ENCODE measurements at regions not wholly inside any gene's neighbourhood (a gene's known extent, or its start where the extent isn't known, plus 50 kb on each side); places are given as distances from the start of the nearest gene placed in this dataset.

DNA sequence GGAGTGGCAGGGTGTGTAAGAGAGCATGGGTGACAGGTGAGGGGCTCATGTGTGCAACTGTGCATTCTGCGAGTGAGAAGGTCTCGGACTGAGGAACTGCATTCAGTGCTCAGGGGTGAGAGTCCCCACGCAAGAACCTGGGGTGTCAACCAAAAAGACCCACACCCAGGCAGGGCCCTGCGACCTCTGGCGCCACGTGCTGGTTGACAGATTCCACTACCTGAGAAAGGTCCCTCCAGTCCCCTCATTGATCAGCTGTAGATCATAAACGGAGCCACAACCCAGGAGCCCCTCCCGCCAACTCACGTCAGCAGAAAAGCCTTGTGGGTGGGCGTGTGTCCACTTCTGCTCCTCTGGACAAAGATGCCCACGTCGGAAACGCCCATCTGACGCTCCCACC lies 98.7 kb downstream of the ASCL4 start:
- DNase-seq (no peak), ATAC-seq (no peak)
- intact Hi-C loops (cut with DNase I, micrococcal nuclease): no loop called here
- Histone ChIP-seq H3K36me3 (ENCODE audit: low read depth) (no peaks in the 10 kb centered on the region), H3K4me3 (no peak overlapping the region), H3K4me1 (ENCODE audit: low read depth) (no peaks in the 10 kb centered on the region), H3K9me3 (no peaks in the 10 kb centered on the region)
- no peak for TF ChIP-seq CTCF (IDR thresholded peaks at IDR 0.05)

DNA sequence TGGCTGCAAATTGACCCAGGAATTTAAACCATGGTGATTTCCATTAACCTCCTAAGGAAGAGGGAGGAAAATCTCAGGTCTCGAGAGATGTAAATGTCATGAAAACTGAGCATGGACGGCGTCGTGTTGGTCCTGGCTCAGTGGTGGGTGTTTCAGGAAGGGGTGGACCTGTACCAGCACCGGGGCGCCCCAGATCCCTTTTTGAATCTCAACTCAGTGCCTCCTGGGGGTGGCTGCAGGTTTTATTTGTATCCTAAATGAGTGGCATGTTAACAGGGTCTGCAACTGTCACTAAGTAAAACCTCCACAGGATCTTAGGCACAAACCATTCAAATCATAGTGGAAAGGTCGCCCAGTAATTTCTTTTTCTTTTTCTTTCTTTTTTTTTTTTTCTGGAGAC lies 101.3 kb downstream of the ASCL4 start:
- Histone ChIP-seq H3K9me3 (no peaks in the 10 kb centered on the region), H3K4me1 (ENCODE audit: low read depth) (no peaks in the 10 kb centered on the region), H3K4me3 (no peak overlapping the region), H3K36me3 (ENCODE audit: low read depth) (no peaks in the 10 kb centered on the region)
- intact Hi-C loops (cut with DNase I, micrococcal nuclease): no loop called here
- DNase-seq: no peak
- ATAC-seq: no peak
- no peak for TF ChIP-seq CTCF (IDR thresholded peaks at IDR 0.05)

DNA sequence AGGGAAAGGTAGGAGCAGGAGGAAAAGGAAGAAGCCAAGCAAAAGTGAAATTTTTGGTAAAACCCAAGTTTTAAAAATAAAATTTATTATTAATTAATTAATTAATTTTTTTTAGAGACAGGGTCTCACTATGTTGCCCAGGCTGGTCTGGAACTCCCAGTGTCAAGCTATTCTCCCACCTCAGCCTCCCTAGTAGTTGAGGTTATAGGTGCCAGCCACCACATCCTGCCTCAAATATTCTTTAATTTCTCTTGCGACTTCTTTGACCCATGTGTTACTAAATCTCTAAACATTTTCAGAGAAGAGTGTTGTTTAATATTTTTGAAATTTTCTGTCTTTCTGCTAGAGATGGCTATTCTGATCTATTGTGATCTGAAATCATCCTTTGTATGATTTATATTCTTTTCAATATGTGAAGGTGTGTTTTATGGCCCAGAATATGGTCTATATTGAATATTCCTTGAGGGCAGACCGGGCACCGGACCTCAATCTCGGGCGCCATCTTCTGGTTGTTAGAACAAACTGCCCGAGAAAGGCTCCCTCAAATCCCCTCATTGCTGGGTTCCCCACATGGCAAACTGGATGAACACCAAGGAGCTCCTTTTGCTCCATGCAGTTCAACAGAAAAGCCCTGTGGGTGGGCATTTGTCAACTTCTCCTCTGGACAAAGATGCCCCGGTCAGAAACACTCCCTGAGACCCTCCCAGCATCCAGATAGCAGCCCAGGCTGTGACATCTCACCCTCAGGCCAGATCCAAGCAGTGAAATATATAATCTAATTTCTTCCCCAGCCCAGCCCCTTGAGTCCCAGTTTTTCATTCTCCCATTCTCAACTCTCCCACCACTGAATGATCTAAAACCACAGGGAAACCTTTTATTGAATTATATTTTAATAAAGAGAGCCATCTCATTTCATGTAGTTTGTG lies 110.5 kb downstream of the ASCL4 start:
- peak; percentile 30 for TF ChIP-seq CTCF (IDR thresholded peaks at IDR 0.05)
- H3K4me1 ChIP-seq (ENCODE audit: low read depth): no peaks in the 10 kb centered on the region
- peak in 2 of 3 donors; percentile 50 to 58 for DNase-seq
- no peaks in the 10 kb centered on the region for H3K9me3 ChIP-seq
- H3K36me3 ChIP-seq (ENCODE audit: low read depth): no peaks in the 10 kb centered on the region
- intact Hi-C loops (cut with DNase I, micrococcal nuclease): loop anchor here in 1 of 2 donors (10.0 kb wide), 1 partner anchor 210 kb away; no protein-coding TSS in a partner anchor
- no peak overlapping the region for H3K4me3 ChIP-seq
- ATAC-seq: peak; percentile 83

DNA sequence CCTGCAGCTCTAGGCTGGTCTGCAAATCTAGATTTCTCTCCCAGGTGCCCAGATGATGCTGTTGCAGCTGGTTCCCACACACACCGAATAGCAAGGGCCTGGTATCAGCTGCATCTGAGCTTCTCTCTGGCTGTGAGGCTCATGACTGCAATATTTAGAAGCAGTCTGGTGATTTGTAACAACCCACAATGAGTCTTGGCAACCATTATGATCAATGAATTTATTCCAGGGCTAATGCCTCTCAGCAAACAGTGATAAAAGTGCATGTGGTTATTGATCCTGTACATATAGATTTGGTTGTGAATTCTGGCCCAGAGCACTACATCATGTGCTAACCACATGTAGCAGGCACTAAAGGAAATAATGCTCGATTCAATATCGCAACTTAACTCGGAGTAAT lies 114.3 kb downstream of the ASCL4 start:
- no peak for ATAC-seq
- no peaks in the 10 kb centered on the region for H3K4me1 ChIP-seq (ENCODE audit: low read depth)
- intact Hi-C loops (cut with DNase I, micrococcal nuclease): loop anchor here in 1 of 2 donors (10.0 kb wide), 1 partner anchor 214 kb away; no protein-coding TSS in a partner anchor
- TF ChIP-seq CTCF (IDR thresholded peaks at IDR 0.05): no peak
- no peak for DNase-seq
- H3K36me3 ChIP-seq (ENCODE audit: low read depth): no peaks in the 10 kb centered on the region
- no peaks in the 10 kb centered on the region for H3K9me3 ChIP-seq
- no peak overlapping the region for H3K4me3 ChIP-seq

DNA sequence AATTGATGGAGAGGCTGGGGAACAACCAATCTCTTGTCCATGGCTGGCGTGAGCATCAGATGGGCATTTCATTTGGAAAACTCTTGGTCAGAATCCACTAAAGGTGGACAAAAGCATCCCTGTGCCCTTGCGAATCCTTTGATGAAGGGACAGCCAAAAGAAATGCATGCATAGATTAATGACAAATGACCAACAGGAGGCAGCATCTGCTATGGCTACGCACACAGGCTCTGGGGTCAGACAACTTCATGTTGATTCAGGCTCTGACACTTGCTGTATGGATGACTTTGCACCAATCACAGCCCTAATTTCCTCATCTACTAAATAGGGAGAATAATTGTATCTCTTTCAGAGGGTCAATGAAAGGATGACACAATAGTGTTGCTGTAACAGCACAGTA lies 117.5 kb downstream of the ASCL4 start:
- no peak for TF ChIP-seq CTCF (IDR thresholded peaks at IDR 0.05)
- Histone ChIP-seq H3K36me3 (ENCODE audit: low read depth) (no peaks in the 10 kb centered on the region), H3K9me3 (no peaks in the 10 kb centered on the region), H3K4me3 (no peak overlapping the region), H3K4me1 (ENCODE audit: low read depth) (no peaks in the 10 kb centered on the region)
- ATAC-seq (no peak), DNase-seq (peak in 1 of 3 donors; percentile 17)
- intact Hi-C loops (cut with DNase I, micrococcal nuclease): no loop called here
